ENCODE measurements at regions not wholly inside any gene's neighbourhood (a gene's known extent, or its start where the extent isn't known, plus 50 kb on each side); places are given as distances from the start of the nearest gene placed in this dataset.

DNA sequence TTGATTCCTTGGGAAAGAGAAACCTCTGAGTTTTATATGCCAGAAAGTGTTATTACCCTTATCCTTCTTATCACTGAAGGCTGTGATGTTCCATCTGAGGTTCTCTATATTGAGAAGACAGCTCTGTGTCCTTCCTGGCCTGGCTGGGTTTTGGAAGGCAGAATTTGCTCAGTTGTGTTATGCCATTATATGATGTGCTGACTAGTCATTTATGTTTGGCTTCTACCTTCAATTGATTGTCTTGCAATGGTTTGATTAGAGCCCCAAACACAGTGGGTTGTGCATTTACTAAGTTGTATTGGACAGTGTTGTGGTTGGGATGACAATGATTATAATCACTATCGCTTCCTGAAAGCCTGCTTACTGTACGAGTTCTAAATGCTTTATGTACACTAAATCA is 265.7 kb downstream of the SNAPC1 start:
- DNase-seq = no peak

DNA sequence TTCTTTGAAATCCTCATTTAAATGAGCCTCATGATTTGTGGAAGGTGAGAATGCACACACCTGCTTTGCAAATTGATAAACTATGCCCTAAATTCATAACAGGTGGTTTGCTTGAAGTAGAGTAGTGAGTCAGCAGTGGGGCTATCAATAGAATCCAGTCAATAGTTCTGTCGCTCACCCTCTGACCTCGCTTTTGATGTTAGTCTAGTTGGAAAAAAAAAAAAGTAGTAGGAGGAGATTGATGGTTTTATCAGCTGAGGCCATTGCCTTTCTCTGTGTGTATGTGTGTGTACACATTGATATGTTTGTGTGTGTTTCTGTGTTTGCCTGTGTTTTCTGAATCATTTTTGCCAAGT is 267.3 kb downstream of the SNAPC1 start:
- DNase-seq = no peak

DNA sequence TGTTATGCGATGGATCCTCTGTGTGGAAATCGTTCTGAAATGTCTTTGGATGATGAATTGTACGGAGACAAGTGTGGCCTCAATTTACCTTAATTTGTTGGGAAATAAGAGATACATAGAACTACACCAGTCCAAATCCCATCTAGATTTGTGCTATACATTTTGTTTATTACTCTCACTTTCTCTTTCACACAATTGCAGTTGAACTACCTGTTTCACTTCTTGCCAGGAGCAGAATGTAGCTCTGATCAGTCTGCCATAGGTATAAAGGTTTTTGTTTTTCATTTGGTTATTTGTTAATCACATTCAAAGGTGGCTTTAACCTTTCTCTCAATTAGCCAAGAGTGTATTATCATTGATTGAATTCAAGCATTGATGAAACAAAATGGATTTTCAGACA is 268.2 kb downstream of the SNAPC1 start:
- no peak for DNase-seq

DNA sequence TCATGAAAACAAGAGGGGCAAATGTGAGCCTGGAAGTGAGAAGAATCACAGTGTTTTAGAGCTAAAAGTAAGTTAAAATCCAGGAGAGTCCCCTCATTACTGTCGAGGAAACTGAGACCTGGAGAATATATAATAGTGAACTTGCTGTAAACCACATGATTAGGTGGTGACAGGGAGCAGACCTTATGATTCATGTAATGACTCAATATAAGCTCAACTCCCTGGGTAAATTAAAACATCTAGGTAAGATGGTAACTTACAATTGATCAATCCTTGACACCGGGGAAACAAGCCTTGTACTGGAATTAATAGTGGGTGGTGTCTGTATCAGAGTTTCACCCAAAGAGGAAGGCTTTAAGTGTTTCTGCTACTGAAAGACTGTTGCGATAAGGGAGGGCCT is 269.3 kb downstream of the SNAPC1 start:
- no peak for DNase-seq

DNA sequence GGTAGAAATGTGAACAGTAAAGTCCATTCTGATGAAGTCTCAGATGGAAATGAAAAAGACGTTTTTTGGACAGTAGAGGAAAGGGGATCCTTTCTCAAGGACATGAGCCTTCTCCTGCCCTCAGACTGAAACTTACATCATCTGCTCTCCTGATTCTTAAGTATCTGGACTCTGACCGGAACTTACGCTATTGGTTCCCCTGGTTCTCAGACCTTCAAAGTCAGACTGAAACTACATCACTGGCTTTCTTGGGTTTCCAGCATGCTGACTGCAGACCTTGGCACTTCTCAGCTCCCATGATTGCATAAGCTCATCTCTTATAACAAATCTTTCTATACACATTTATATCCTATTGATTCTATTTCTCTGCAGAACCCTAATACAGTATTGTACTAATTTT is 291.0 kb downstream of the SNAPC1 start:
- DNase-seq = no peak

DNA sequence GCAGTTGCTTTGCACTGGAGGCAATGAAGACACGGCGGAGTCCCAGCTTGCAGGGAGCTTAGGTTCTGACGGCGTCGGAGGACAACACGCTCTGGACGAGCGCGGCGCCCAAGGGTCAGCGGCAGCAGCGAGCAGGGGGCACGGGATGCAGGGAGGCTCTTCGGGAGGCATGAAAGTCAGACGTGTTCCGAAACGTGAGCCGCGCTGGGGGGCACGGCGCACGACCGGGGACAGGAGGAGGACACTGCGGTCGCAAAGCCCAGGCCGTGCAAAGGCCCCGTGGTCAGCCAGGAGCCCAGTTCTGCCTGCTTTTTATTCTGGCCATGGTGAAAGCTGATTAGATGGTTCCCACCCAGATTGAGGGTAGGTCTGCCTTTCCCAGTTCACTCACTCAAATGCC is 294.6 kb downstream of the SNAPC1 start:
- DNase-seq = no peak

DNA sequence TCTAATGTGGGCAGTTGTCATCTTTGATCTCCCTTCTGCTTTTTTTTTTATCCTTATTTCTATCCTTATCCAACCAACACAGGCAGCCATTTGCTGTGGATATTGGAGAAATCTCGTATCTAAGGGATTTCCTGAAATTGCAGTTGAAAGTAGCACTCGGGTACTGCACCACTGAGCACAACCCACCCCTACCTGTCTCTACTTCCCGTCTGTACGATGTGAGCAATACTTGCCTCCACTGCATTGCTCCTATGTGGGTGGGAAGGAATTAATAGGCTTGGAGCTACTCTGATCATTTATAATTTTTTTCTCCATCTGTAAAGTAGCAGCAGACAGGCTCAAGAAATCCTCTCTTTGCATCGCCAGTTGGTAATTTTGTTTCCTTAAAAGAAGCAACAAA is 300.4 kb downstream of the SNAPC1 start:
- no peak for DNase-seq

DNA sequence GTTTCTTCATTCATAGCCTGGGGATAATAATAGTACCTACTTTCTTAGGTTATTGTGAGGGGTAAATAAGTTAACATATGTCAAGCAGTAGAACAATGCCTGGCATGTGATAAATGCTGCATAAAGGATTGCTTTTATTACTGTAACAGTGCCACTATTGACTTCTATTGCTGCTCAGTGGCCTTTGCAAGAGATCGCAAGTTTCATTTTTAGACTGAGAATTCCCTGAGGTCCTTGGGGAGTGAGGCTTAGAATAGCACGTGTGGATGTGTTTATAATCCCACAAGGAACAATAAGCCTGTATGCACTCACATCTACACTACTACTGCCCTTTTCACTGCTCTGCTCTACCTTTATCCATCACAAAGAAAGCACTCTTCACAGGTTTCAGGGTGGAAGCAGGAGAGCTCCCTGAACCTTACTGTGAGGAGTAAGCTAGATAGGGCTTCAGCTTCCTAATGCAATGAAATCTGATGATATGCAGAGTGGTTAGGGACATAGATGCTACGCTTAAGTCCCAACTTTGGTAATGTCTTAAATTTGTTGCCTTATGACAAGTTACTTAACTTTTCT is 302.6 kb downstream of the SNAPC1 start:
- no peak for DNase-seq

DNA sequence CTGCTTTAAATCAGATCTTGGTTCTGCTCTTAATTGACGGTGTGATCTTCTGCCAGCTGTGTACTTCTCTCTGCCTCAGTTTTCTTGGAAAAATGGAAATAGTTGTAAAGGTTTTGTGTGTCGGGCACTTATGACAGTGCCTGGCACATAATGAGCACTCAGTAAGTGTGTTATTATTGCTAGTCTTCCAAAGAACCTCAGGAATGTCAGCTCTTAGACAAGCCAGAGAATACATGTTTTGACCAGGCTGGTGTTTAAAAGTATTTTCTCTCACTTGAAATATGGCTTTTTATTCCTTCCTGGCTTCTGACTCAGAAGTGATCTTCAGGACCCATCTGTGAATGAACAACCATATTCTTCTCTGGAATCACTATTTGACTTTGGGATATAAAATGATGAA is 304.1 kb downstream of the SNAPC1 start:
- DNase-seq = no peak

DNA sequence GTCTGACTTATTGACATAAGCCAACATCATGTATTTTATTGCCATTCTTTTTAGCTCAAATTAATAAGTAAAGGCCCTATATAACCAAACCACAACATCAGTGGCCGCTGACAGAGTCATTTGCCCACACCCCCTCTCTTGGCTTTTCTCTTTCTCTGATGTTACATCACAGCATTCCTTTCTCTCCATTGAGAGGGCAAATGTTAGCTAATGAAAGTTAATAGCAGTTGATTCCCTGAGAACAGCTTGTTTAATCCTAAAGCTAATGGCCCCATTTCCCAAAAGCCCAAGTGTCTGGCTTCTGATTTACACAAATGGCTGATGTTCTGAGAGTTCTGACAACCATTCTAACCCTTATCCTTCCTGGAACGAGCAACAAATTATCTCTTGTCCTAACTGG is 308.8 kb downstream of the SNAPC1 start:
- no peak for DNase-seq

DNA sequence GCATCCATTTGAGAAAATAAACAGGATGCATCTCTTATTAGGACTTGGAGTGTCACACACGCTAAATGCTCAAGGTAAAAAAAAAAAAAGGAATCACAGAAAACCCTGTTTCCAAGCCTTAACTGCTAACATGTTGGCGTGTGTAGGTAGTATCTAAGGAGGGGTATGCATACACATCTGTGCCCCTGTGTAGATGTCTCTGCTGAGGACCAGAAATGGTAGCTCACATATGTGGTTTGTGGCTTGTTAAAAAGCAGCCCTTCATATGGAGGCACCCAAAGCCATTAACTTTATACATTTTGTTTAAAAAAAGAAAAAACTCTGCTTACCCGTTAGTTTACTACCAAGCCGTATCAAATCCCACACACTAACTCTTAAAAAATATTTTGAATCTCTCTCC is 314.1 kb downstream of the SNAPC1 start:
- DNase-seq = no peak

DNA sequence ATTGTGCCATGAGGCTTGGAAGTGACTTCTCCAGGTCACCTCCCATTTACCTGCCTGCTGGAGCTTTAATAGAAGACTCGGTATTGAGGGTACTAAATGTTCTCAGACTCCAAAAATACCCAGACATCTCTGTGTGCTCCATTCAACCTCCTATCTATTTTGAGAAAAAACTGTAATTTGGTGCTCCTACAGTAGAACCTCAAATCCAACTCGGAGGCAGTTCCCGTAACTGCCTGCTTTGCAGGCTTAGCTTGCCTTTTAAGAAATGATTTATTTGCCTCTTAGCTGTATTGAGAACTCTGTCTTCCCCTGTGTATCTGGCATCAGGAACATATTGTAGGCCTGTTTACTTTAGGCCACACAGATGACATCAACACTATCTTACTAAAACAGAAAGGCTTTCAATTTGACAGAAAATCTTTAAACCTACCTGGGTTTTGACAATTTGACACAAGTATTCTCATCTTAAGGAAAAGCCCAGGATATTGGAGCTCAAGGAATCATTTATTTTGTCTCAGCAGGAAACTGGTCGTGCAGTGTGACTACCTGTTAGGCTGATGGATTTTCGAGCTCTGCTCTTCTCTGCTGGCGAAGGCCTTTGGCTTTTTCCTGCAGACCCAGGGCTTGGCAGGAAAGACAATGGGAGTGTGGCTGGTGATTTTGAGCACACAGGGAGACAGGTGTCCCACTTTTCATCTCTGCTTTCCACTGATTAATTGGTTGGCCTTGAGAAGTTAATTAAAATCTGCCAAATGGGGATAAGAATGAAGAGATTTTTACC is 314.8 kb downstream of the SNAPC1 start:
- DNase-seq = no peak

DNA sequence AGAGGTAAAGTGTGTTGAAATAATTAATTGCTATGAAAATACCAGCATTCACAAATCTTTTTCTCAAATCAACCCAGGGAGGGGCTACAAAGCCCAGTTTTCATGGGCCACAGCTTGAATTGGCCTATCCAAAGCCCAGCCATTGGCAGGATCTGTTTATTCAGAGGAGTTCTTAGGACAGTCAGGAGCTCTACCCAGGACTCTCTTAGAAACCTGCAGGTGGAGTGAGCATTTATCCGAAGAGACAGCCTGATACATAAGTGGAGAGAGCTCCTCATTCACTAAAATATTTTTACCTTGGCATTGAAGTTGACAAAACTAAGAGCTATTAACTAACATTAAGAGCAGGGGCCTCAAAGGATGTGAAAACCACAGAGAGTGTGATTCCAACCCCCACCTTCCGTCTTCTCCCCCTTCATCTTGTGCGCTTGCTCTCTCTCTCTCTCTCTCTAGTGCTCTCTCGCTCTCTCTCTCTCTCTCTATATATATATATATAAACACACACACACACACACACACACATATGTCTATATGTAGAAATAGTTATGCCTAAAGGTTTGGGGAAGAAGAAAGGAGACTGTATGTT is 315.5 kb downstream of the SNAPC1 start:
- no peak for DNase-seq

DNA sequence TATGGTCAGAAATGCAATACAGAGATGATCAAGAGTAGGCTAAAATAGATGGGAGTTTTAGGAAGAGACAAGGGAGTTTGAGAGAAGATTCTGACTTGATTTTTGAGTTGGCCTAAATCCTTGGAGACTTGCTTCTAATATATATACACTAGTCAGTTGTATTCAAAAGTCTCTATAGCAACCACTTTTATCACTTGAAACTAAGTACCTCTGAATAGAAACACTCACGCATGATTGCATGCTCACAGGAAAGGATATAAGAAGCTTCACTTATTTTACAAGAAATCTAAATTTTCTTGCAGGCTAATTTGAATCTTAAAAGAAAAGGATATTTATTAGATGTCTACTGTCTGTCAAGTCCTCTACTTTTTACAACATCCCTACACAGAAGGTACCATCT is 316.8 kb downstream of the SNAPC1 start:
- DNase-seq = no peak

DNA sequence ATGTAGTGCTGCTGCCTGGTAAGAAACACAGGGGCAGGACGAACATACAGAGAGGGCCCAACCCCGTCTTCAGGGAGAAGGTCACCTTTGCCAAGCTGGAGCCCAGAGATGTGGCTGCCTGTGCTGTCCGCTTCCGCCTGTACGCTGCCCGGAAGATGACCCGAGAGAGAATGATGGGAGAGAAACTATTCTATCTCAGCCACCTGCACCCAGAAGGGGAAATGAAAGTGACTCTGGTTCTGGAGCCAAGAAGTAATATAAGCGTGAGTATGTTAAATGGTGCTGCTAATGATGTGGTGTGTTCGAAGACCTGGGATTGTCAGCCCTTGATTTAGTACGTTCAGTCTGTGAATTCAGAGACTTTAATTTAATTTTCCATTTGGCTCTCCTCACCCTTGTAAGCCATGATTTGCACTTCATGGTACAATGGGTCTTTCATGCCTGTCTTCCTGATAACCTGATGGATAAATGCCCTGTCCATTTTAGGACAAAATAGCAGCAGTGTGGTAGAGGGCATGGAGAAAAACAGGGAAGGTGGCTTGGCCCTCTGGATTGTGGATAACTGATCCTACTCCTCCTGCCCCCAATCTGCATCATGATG is 318.9 kb downstream of the SNAPC1 start:
- DNase-seq = no peak

DNA sequence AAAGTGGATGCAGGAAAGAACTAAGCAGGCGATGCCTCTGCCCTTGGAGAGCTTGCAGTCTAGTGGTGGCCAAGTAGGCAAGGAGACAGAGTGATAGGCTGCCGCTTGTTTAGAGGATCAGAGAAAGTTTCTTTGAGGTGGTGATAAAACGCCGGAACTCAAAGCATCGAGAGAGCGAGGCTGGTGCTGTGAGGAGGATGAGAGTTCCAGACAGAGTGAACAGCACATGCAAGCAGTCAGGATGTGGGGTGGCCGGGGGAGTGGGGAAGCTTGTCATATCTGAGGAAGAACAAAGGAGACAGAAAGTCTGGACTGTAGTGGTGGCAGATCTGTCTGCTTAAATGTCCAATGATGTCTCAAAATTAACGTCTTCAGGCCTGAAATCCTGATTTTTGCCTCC is 319.7 kb downstream of the SNAPC1 start:
- no peak for DNase-seq

DNA sequence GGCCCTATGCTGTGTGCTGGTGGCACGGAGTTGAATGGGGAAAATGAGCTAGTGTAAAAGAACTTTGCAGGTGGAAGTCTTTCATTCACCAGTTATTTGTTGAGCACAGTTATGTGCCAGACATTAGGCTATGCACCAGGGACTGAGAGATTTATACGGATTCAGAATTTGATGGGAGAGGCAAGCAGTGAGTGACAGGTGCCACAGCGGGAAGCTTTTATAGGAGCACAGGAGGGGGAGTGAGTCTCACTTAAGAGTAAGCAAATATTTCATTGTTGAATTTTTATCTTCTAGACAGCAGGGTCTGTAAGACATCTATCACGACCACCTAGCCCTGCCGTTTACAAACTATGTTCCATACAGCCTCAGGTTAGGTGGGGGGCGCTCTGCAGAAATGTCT is 320.6 kb downstream of the SNAPC1 start:
- no peak for DNase-seq

DNA sequence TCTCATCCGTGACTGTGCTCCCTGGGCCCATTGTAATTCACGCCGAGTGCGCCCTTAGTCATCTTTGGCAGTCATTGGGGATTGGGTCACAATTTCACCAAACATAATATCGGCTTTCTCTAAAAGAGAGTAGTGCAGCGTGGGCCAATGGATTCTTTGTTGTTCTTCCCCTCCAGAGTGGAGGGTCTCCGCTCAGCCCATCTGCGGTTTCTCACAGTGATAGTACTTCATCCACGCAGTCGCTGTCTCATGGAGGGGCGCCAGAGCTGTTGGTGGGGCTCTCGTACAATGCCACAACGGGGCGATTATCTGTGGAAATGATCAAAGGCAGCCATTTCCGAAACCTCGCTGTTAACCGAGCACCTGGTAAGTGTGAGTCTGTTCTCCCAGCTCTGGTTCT is 321.8 kb downstream of the SNAPC1 start:
- DNase-seq = no peak

DNA sequence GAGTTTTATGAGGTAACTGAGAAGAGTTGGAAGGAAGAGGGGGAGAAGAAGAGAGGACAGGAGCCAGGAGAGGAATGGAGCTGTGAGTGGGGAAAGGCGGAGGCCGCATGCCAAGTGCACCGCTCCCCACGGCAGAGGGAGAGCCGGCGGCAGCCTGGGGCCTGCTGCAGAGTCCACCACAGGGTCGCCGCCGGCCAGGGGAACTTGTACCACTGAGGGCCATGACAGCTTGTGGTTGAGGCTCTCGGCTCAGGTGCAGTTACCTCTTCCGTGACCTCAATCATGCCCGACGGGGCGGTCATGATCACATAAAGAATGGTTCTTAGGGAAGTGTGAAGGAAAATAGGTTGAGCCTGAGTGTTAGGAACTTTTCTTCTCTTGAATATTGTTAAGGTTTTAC is 325.0 kb downstream of the SNAPC1 start:
- DNase-seq = no peak

DNA sequence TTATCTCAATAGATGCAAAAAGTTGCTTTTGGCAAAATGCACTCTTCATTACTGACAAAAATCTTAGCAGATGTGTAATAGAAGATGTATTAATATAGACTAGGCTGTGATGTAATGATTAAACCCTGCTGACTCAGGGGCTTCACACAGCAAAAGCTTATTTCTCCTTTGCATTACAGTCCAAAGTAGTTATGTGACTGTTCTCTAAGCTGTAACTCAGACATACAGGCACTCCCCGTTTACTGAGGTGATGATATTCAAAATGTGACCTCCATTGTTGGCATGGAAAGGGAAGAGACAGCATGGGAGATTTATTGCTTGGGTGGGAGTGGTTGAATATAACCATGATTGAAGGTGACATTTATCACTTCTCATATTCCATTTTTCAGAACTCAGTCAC is 331.5 kb downstream of the SNAPC1 start:
- DNase-seq = no peak

DNA sequence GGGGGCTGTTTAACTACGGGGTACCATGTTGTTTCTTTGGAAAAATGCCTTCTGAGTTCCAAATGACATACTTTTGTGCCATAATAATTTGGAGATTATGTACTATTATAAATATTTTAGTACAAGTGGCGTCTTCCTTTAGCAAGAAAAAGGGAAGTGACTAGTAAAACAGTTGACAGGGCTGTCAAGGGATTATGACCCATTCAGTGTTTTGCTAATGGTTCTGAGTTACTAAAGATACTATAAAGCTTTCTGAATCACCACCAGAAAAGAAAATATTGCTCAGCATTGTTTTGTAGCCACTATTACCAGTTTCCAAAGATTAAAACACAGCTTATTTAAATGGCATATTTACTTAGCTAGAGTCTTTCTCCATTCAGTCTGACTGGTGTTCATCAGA is 334.9 kb downstream of the SNAPC1 start:
- DNase-seq = no peak

DNA sequence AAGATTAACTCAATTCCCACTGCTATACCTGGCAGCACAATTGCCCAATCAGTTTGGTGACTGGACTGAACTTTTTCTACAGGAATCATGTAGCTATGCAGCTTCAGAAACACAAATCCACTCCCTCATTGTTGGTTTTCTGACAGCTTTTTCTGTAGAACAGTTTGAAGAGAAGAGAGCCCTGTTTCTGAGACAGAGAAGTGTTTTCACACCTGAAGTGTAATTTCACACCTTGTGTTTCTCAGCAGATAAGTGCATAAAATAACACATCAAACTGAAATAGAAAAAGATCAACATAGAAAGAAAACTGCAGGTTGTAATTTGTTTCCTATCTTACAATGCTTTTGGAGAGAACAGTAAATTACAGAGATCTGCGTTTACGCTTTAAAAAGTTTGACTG is 335.6 kb downstream of the SNAPC1 start:
- DNase-seq = no peak

DNA sequence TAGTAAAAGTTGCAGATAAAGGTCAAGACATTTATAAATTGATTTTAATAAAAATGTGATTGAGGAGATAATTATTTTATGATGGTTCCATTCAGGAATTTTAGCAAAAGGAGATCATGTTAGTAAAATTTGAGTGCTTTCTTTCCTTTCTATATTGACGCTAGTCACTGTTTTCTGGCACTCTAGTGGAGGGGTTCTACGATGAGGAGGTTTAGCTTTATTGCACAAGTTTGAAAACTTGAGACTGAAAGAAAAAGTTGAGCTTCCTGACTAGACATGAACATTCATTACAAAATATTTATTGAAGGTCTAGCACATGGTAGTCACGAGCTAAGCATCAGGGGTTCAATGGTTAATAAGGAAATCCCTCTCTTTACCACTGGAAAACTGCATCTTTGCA is 336.1 kb downstream of the SNAPC1 start:
- no peak for DNase-seq

DNA sequence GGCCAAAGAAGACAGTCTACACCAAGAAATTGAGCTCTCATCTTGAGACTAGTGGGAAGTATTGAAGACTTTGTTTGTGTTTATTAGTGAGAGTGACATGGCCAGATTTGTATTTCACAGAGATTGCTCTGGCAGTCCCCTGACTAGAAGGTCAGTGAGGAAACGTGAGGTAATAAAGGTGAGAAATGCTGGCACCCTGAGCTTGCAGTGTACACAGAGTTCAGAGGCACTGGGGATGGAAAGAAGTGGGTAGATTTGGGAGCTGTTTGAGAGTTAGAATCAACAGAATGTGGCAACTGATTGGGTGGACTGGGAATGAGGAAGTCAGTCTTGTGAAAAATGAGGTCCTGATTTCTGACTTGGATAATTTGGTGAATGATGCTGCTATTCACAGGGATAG is 336.9 kb downstream of the SNAPC1 start:
- DNase-seq = no peak

DNA sequence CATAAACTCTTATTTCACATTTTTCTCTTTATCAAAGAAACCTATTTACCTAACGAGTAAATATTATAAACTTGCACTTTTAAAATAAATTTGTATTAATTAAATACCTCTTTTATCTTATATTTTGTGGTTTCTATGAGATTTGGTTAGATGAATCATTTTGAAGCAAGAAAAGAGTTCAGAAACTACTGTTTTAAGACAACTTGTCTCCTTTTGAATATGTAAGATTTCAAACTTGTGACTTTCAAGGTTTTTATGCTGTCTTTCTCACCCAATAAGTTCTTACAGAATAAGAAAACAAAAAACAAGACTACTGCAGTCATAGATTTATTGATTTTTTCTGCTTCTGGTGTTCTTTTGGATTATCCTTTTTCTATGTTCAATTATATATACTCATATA is 339.0 kb downstream of the SNAPC1 start:
- no peak for DNase-seq
